Activated CD8-positive, alpha-beta memory T cell treated with anti-CD3 and anti-CD28 coated beads, Interleukin-2, amount 50 U/mL, for 4 hours (primary cell): ENCODE measurements at regions not wholly inside any gene's neighbourhood (a gene's known extent, or its start where the extent isn't known, plus 50 kb on each side); places are given as distances from the start of the nearest gene placed in this dataset.
"Not testable (repeated sequence)": the region's sequence is repeated elsewhere in the genome, so short reads cannot be mapped to it uniquely, and the experiment has no call there.

ENCODE experiments used
- DNase-seq: peaks from one replicate; pipeline ENCODE4 v3.0.0-alpha.2; 2020

DNA sequence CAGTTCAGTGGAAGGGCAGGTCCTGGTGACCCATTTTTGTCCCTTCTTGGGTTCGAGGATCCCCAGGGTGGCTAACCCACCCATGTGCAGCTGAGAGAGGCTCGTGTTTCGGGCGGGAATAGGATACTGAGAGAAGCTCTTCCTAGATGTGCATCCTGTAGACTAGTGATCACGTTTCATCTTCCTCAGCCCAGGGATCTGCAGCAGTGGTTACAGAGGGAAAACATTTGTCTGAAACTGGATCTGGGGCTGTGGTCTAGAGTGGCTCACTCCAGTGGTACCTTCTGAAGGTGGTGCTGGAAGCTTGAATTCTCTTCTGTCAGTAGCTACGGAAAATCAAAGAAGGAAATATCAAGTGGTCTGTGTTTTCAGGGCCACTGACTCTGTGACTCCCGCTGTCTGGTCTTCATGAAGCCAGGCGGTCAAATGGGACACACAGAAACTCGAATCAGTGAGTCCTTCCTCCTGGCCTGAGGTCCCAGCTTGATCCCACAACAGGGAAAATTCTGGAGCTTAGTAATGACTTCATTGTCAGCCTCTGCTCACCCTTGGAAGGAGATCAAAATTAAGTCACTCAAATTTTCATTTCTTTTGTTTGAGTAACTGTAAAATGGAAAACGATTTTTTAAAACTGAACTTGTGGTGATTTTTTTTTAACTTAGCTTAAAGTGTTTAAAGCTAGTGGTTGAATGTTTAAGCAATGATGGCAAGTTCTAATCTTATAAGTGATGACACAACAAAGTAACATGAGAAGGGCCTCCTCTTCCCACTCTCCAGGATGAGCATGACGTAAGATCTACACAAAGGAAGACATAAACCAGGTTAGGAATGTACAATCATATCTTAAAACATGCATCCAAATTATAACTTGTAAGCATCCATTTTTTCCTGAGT lies 469.3 kb upstream of the KLF6 start:
- DNase-seq, result no peak

DNA sequence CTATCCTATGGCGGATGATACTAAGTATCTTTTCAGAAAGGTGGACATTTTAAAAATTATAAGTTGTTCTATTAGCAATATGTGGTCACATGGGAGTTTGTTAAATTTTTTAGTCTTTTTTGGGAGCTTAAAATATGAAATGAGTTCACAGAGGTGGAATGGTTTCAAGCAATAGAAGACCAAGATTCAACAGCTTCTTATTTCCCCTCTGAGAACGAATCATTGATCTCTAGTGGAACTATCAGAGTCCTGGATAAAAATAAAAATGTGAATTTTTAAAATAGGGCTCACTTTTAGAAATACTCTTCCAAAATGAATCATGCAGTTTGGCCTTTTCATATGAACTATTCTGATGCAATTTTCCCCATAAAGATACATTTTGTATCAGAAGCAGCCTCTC lies 467.7 kb upstream of the KLF6 start:
- no peak for DNase-seq

GRCh38 chr10:4250587-4250887 lies 465.5 kb upstream of the KLF6 start:
- no peak for DNase-seq

DNA sequence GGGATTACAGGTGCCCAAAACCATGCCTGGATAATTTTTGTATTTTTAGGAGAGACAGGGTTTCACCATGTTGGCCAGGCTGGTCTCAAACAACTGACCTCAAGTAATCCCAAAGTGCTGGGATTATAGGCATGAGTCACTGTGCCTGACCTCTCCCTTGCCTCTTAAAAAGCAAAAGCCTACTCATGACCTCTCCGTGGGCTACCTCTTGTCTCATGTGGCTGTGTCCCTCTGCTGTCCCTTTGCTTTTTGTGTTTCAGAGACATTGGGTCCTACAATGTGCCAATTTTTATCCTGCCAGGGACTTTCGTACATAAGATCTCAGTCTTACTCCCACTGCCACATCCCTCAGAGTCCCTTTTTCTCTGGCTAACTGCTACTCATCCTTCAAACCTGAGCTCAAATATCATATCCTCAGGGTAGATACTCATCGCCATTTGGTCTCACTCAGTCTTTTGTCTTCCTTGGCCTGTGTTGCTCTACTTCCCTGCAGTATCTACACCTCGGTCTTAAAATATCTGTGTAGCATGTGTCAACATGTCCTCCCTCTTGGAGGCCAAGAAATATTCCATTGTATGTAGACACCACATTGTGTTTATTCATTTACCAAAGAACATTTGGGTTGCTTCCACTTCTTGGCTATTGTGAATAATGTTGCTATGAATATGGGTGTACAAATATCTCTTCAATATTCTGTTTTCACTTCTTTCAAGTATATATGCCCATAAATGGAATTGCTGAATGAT lies 465.0 kb upstream of the KLF6 start:
- DNase-seq, result no peak

- DNase-seq, result no peak
These were observed 462.4 kb upstream of the KLF6 start for GRCh38 chr10:4247379-4247778.

DNA sequence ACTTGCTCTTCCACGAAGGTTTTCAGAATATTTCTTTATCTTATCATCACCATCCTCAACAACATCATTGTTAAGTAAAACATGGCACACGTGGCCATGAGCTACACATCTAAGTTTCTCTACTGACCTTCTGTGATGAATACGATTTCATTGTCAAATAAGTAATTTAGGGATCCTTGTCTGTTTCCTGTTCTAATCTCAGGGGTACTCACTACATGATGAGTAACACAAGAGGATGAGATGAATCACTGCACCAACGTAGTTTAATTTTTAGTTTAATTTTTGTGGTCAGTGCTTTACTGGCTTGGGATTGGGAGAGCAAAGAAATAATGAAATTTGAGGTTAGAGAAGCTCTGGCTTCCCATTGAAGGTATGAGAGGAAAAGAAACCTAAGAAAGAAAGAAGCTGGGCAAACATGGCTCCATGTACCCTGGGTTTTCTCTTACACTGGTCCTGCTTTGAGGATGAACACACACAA lies 461.9 kb upstream of the KLF6 start:
- DNase-seq, result no peak

DNA sequence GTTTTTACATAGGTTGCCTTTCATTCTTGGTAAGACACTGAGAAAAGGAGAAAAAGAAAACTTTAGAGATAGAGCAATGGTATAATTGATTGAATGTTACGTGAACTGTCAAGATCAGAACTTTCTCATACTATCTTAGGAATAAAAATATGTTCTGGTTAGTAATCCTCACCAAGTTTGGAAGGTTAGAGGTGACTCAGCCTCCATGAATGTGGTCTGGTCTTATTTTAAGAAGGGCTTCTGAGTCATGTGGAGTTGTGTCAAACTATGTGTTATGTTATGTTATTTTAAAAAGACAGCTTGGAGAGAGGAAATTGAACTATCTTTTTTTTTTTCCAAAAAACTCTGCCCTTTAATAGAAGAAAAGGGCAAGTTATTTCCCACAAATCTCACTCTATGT lies 458.6 kb upstream of the KLF6 start:
- no peak for DNase-seq

DNA sequence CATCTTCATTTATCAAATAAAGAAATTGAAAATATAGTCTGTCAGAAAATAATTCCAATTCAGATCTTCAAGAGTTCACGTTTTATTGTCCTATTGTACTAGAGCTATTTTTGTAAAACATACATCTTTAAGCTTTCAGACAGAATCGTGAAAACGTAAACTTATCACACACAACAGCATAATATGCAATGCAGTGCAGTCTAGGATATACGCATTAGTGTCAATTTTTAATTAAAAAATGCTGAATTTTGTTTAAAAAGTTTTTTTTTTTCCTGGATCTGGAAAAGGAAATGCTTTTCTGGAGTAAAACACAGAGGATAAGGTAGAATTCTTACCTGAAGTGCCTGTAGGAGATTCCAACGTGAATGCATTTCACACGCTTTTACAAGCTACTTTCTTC lies 458.2 kb upstream of the KLF6 start:
- DNase-seq, result no peak

- DNase-seq, result no peak
These were observed 457.6 kb upstream of the KLF6 start for GRCh38 chr10:4242561-4243035.

- no peak for DNase-seq
These were observed 456.8 kb upstream of the KLF6 start for GRCh38 chr10:4241724-4242345.

DNA sequence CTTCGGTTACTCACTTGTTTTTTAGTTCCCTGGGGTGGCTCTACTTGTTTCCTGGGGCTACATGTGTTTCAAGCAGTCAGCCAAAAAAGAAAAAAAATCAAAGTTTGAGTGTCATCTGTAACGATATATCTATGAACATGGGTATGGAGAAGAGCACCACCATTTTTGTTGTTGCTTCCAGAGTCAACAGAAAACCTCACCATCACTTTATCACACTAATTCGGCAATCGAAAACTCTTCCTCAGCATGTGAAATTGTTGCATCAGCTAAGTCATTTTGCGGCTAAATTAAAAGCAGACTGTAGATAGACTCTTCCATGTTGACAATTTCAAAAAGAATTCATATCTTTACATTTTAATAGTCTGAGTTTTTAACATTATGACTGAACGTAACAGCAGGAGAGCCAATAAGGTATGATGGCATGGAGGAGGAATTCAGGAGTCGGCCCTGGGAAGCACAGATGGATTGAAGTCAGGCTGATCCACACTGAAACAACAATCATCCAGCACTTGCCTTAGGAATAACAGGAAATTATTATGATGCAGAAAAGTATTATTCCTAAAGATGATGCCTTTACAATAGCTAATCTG lies 455.7 kb upstream of the KLF6 start:
- no peak for DNase-seq

DNA sequence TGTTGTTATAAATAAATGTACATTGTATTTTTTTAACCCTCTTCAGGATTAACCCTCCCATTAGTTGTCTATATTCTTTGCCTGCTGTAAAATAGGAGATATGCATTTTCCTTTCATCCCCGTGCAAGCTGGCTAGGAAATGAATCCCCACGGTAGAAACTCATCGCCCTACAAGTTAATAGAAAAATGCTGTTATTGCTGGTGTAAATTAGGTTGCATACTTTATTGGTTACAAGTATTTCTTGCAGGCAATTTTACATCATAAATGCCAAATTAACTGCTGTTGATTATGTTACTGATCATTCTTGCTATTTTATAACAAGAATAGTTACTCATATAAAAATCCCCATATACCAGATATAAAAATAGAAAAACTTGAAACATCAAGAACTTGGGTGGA lies 454.2 kb upstream of the KLF6 start:
- no peak for DNase-seq

DNA sequence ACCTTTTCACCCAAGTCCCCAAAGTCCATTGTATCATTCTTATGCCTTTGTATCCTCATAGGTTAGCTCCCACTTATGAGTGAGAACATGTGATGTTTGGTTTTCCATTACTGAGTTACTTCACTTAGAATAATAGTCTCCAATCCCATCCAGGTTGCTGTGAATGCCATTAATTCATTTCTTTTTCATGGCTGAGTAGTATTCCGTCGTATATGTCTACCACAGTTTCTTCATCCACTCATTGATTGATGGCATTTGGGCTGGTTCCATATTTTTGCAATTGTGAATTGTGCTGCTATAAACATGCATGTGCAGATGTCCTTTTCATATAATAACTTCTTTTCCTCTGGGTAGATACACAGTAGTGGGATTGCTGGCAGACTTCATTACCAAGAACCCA lies 451.9 kb upstream of the KLF6 start:
- not testable (repeated sequence) for DNase-seq

- DNase-seq, result peak; percentile 49
These were observed 449.7 kb upstream of the KLF6 start for GRCh38 chr10:4234661-4235060.

GRCh38 chr10:4231439-4231838 lies 446.4 kb upstream of the KLF6 start:
- DNase-seq, result no peak

- DNase-seq, result no peak
These were observed 445.0 kb upstream of the KLF6 start for GRCh38 chr10:4230036-4230435.

DNA sequence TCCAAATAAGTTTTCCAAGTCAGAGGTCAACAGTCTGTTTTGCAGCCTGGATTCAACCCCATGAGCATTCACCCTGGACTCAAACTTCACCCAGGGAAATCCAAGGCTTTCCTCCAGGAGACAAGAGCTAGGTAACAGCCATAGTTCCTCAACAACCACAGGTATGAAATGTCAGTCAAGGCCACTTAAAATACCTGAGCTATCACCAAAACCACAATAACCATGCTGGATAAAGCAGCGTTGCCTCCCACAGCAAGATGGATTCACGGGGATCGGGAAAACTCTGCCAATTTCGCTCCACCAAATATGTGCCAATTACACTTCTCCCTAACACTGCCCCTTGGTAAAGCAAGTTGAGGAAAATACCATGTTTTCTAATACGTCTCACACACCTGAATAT lies 444.1 kb upstream of the KLF6 start:
- DNase-seq, result no peak

- DNase-seq, result no peak
These were observed 442.6 kb upstream of the KLF6 start for GRCh38 chr10:4227586-4227985.

DNA sequence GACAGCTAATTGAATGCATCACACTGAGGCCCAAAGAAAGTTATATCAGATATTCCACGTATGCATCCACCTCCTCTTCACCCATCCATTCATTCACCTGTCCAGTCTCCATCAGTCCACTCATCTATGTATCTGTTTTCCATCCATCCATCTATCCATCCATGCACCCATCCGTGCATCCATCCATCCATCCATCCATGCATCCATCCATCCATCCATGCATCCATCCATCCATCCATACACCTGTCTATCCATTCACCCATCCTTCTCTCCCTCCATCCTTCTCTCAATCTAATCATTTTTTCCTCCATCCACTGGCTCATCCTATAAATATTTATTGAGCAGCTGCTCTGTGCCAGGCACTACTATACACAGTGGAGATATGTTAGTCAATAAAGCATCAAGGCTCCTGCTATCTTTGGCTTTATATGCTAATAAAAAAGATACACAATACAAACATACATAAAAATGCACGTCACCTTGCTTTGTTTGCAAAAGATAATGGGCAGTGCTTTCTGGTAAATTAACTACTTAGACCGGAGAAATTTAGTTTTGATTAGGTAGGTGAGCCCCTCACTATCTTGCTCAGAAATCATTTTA lies 442.0 kb upstream of the KLF6 start:
- no peak for DNase-seq

GRCh38 chr10:4224178-4224577 lies 439.2 kb upstream of the KLF6 start:
- no peak for DNase-seq

- not testable (repeated sequence) for DNase-seq
These were observed 436.3 kb upstream of the KLF6 start for GRCh38 chr10:4221310-4221709.

DNA sequence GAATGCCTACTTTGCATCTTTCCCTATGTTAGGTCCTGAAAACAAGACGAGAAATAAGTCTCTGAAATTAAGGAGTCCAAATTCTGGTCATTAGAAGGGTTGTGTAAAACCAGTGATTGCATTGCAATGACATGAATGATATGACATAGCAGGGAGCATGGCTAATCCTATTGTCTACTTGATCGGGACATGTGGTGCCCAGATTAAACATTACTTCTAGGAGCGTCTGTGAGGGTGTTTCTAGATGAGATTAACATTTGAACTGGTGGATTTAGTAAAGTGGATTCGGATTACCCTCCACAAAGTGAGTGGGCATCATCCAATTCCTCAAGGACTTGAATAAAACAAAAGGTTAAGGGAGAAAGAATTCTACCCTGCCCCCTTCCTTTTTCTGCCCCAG lies 434.9 kb upstream of the KLF6 start:
- DNase-seq, result no peak

- DNase-seq, result no peak
These were observed 432.6 kb upstream of the KLF6 start for GRCh38 chr10:4217653-4218052.
